ENCODE measurements at regions not wholly inside any gene's neighbourhood (a gene's known extent, or its start where the extent isn't known, plus 50 kb on each side); places are given as distances from the start of the nearest gene placed in this dataset.

DNA sequence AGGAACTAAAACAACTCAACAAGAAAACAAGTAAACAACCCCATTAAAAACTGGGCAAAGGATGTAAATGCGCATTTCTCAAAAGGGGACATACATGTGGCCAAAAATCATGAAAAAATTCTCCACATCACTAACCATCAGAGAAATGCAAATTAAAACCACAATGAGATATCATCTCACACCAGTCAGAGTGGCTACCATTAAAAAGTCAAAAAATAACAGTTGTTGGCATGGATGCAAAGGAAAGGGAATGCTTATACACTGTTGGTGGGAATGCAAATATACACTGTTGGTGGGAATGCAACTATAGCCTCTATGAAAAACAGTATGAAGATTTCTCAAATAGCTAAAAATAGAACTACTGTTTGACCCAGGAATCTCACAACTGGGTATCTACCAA, 60.0 kb upstream of the LANCL2 start:
- TF ChIP-seq, protein P1, sequence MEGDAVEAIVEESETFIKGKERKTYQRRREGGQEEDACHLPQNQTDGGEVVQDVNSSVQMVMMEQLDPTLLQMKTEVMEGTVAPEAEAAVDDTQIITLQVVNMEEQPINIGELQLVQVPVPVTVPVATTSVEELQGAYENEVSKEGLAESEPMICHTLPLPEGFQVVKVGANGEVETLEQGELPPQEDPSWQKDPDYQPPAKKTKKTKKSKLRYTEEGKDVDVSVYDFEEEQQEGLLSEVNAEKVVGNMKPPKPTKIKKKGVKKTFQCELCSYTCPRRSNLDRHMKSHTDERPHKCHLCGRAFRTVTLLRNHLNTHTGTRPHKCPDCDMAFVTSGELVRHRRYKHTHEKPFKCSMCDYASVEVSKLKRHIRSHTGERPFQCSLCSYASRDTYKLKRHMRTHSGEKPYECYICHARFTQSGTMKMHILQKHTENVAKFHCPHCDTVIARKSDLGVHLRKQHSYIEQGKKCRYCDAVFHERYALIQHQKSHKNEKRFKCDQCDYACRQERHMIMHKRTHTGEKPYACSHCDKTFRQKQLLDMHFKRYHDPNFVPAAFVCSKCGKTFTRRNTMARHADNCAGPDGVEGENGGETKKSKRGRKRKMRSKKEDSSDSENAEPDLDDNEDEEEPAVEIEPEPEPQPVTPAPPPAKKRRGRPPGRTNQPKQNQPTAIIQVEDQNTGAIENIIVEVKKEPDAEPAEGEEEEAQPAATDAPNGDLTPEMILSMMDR (IDR thresholded peaks at IDR 0.05 in 2 of 3, conservative IDR thresholded peaks at IDR 0.05 in 1 of 3; ENCODE audit: borderline replicate concordance in 1 of 3, insufficient read depth in 1 of 3, low read depth in 2 of 3, low read length in 2 of 3) = no peak
- TF ChIP-seq POLR2A (IDR thresholded peaks at IDR 0.05; ENCODE audit: borderline replicate concordance, extremely low read depth, insufficient read depth, insufficient read length) = no peak
- no peak for TF ChIP-seq SIN3A (IDR thresholded peaks at IDR 0.05; ENCODE audit: low read depth)
- TF ChIP-seq ZNF274 (IDR thresholded peaks at IDR 0.05; ENCODE audit: low read depth, low read length) = no peak
- no peak for TF ChIP-seq JUND (IDR thresholded peaks at IDR 0.05)
- no peak for TF ChIP-seq YY1 (IDR thresholded peaks at IDR 0.05; ENCODE audit: extremely low read depth, insufficient replicate concordance, low read depth, low read length)
- no peak for TF ChIP-seq POLR2AphosphoS5 (IDR thresholded peaks at IDR 0.05; ENCODE audit: low read depth, low read length)
- no peak for TF ChIP-seq EZH2 (IDR thresholded peaks at IDR 0.05)
